GM18517 (cell line): ENCODE measurements at regions not wholly inside any gene's neighbourhood (a gene's known extent, or its start where the extent isn't known, plus 50 kb on each side); places are given as distances from the start of the nearest gene placed in this dataset.
"Not testable (repeated sequence)": the region's sequence is repeated elsewhere in the genome, so short reads cannot be mapped to it uniquely, and the experiment has no call there.

Experiments
- ATAC-seq: cut with Tn5 transposase; IDR thresholded peaks from one replicate; pipeline ENCODE4 v1.9.1; 2021; ENCODE audit warnings: mild to moderate bottlenecking, moderate library complexity; ENCODE audit not compliant: unreplicated experiment

- no peak for ATAC-seq
Measured at GRCh38 chr1:201721082-201722049, 107.6 kb upstream of the IPO9 start.

GRCh38 chr1:201724039-201724765 is 104.8 kb upstream of the IPO9 start:
- no peak for ATAC-seq

- no peak for ATAC-seq
Measured at GRCh38 chr1:201724766-201725118, 104.2 kb upstream of the IPO9 start.

- ATAC-seq, result no peak
Measured at GRCh38 chr1:201726700-201727099, 102.3 kb upstream of the IPO9 start.

DNA sequence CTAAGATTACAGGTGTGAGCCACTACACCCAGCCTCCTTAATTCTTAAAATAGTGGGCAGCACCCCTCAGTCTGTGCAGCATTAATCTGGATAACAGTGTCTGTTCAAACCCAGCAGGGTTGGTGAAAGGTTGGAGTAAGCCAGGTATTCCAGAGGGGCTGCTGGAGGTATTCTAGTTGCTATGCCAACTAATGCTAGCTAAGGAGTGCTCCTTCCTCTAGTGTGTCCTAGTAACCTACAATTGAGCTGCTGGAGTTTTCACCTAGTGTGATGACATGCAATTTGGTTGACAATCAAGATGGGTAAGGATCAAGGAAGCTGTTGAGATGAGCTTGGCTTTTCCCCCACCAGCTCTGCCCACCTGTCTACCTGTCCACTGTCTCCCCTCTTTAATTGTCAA is 100.2 kb upstream of the IPO9 start:
- ATAC-seq, result no peak

DNA sequence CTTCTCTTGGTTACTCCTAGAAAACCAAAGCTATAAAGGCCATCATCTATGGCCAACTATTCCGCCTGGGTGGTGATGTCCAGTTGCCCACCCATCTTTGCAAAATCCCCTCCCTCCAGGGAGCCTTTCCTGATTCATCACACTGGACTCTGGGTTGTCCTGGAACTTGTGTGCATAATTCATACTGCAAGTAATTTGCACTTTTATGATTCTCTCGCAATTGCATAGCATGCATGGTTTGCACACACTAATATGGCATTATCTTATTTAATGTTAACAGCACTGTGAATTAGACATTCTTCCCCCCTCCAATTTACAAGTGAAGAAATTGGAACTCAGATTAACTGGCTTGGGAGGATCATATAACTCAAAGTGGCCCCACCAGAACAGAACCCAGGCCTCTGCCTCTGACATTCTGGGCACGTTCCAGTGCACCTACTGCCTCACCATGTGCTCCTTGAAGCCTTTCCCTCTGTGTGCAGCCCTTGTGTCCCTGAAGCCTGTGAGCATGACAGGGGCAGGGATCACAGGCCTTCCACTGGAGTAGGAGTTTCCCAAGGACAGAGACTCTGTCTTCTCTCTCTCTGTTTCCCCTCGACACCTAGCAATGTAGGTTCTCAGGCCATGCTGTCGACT is 98.9 kb upstream of the IPO9 start:
- no peak for ATAC-seq

GRCh38 chr1:201730611-201731010 is 98.3 kb upstream of the IPO9 start:
- no peak for ATAC-seq

GRCh38 chr1:201731142-201731541 is 97.8 kb upstream of the IPO9 start:
- no peak for ATAC-seq

DNA sequence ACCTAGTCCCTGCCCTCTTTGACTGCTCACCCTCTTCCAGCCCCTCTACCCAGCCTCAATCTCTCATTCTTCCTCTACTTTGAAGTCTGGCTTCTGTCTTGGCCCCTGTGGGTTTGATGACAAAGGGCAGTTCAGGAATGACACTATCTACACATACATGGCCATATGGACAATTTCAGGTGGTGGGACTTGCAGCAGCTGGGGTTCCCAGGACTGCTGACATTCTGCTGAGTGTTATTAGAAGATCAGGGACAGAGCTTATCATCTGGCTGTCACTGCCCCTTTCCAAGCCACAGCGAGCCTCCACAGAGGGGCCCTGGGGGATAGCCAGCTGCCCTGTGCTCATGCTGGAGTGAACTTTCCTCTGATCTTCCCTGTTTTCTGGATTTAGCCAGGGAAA is 97.4 kb upstream of the IPO9 start:
- ATAC-seq, result no peak

- no peak for ATAC-seq
Measured at GRCh38 chr1:201732351-201732750, 96.6 kb upstream of the IPO9 start.

DNA sequence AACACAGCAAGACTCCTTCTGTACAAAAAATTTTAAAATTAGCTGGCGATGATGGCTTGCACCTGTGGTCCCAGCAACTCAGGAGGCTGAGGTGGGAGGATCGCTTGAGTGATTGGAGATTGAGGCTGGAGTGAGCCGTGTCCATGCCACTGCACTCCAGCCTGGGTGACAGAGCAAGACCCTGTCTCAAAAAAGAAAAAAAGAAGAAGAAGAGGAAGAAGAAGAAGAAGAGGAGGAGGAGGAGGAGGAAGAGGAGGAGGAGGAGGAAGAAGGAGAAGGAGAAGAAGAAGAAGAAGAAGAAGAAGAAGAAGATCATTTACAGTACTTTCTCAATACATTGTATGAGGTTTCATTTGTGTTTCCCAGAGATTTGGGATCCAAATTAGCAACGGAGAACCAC is 94.7 kb upstream of the IPO9 start:
- not testable (repeated sequence) for ATAC-seq

- no peak for ATAC-seq
Measured at GRCh38 chr1:201734786-201735185, 94.2 kb upstream of the IPO9 start.

DNA sequence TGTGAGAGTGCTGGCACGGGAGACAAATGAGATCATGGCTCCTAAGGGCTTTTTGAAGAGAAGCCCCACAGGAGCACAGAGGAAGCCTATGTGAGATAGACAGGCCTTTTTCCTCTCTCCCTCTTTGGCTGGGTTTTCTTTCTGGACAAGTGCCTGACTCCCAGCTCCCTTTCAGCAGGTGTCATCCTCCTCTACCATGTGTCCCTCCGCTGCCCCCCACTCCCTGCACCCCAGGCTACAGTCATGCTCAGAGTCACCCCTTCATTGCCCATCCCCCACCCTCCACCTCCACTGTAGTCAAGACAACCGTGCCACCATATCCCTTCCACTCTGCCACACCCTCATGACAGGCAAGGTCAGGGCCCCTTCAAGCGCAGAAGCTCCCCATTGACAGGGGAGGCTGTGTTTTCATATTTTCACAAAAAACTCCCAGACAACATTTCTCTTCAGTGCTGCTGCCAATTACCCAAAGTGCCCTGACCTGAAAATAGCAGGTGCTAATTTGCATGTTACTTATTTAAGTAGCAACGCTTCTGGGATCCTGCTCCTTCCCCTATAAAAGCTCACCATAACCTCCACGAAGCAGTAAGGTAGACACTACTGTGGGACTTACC is 92.1 kb upstream of the IPO9 start:
- no peak for ATAC-seq

GRCh38 chr1:201737352-201738060 is 91.5 kb upstream of the IPO9 start:
- ATAC-seq, result no peak

DNA sequence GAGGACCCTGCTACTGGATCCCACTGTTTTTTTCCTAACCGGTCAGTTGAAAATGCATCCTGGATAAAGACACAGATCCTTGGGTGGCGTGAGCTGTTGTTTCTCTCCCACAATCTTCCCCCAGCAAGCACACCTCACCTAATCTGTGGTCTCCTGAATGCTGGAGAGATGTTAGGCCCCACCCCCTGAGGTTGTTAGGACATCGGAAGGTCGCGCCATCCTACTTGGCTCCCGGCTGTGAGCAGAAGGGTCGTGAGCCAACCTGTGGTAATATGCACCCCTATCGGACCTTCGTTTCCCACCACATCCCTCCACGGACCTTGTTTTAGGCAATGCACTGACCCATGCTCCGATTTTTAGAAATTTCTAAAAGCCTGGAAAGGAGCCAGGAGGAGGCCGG is 89.9 kb upstream of the IPO9 start:
- ATAC-seq, result no peak

DNA sequence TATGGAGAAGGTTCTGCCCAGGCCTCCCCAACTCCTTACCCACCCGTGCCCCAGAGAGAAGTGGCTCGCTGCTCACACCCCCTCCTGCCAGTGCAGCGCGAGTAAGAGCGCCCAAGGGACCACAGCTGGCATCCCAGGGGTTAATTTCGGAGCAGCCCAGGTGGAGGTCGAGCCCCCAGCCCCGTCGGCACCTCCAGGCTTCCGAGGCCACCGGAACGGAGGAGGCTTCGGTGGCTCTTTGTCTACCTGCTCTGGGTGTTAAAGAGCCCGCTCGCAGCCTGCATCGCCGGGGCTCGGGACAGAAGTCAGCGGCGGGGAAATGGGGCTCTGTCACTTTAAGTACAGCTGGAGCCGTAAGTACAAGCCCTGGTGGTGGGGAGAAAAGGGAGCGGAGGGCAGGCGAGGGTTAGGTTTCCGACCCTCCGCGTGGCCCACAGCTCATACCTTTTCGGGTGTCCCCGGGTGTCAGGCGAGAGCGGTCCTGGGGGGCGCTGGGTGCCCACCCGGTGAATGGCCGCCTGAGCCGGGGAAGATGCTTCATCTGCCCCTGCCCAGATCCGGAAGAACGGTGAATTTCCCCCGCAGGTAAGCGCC is 89.4 kb upstream of the IPO9 start:
- no peak for ATAC-seq

DNA sequence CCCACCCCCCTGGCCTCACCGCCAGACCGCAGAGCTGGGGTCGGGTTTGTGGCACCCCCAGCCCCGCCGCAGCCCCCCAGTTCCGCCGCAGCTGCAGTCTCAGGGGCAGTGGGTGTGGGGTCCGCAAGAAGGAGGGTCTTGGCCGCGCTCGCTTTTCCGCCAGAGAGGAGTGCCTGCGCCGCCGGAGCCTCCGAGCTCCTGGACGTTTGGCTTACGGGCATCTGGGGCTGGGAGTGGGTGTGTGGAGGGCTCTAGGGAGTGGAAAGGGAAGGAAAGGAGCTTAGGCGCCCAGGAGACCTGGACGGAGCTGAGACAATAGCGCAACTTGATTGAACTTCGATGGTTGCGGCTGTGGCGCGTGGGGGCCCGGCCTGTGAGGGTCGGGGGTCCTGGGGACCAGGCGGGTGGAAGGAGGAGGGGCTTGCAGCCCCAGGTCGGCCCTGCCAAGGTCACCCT is 88.8 kb upstream of the IPO9 start:
- ATAC-seq, result no peak

DNA sequence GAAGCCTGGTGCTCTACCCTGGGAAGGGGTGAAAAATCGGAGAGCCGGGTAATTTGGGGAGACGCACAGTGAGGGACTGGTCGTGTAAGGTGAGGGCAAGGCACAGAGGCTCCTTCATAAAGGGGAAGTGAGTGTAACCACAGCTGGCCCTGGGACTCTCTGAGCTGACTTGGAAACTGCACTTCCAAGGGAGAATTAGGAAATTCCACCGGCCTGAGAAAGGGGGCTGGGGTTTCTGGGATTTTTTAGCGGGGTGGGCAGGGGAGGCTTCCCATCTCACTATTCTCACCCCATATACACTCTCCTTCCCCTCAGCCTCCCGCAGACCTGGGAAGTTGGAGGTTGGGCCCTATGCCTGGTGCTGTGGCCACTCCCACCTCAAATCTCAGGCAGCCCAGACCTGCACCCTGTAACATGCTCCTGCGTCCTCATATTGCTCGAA is 88.3 kb upstream of the IPO9 start:
- no peak for ATAC-seq

DNA sequence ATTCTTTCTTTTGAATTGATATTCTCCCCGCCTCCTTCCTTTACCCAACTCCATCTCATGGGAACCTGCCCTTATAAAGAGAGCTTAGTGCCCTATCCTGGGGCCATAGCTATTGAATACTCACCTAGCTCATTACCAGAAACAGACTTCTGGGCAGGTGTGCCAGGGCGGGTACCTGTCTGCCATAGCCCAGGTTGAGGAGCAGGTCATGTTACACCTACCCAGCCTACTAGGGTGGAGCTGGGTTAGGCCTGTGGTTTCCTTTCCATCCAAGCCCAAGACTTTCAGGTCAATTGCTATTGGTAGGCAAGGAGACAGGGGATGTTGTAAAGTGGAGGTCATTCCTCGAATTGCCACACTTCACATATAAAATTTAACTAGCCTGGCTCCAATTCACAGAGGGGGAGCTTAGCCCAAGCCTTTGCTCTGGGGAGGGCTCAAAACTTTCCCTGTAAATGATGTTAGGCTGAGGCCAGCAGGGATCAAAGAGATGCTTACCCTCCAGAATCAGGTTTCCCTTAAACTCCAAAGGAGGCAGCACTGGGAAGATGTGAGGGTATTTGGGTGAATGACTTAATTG is 87.1 kb upstream of the IPO9 start:
- ATAC-seq, result no peak

DNA sequence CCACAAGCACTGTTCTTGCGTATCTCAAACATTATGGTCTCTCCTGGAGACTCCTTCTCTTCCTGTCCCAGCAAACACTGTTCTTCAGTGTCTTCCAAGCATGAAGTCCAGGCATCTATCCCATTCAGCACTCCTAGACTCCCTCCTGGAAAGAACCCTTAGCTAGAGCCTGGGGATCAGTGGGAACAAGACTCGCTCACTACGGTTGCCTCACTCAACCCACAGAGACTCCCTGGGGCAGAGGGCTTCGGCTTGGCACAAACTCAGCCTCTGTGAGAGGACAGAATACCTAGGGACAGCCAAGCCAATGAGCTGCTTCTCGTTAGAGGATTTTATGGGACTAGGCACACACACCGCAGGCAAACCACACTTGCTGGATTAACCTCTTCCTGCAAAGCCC is 86.5 kb upstream of the IPO9 start:
- ATAC-seq, result no peak
